Astrocyte (in vitro differentiated cells and primary cell): ENCODE measurements at regions not wholly inside any gene's neighbourhood (a gene's known extent, or its start where the extent isn't known, plus 50 kb on each side); places are given as distances from the start of the nearest gene placed in this dataset.
"Not testable (repeated sequence)": the region's sequence is repeated elsewhere in the genome, so short reads cannot be mapped to it uniquely, and the experiment has no call there.

Experiments
- DNase-seq: peaks from one replicate; pipeline ENCODE4 v3.0.0-alpha.2; 2010; ENCODE audit warnings: low read depth
- FAIRE-seq: peaks from 2 replicates; lab custom pipeline; 2011; peaks lifted over from hg19 to GRCh38; lab: Jason Lieb, UNC
- H2AFZ ChIP-seq: 2 replicates; pipeline ENCODE4 v1.6.0; 2012; ENCODE audit warnings: low read depth, low read length, inconsistent platforms
- H3K27ac ChIP-seq: 2 replicates; pipeline ENCODE4 v1.5.1; 2011; ENCODE audit warnings: low read depth, low read length, inconsistent platforms
- H3K27me3 ChIP-seq: 2 replicates; pipeline ENCODE4 v1.6.0; 2011; ENCODE audit warnings: low read length, inconsistent platforms; ENCODE audit not compliant: insufficient read depth
- H3K36me3 ChIP-seq: 2 replicates; pipeline ENCODE4 v1.5.1; 2011; ENCODE audit warnings: low read length, inconsistent platforms; ENCODE audit not compliant: insufficient read depth
- H3K4me1 ChIP-seq: 2 replicates; pipeline ENCODE4 v1.5.1; 2011; ENCODE audit warnings: low read length, inconsistent platforms; ENCODE audit not compliant: insufficient read depth
- H3K4me2 ChIP-seq: 2 replicates; pipeline ENCODE4 v1.6.0; 2012; ENCODE audit warnings: low read length, inconsistent platforms
- H3K4me3 ChIP-seq: 2 replicates; pipeline ENCODE4 v1.5.1; 2011; ENCODE audit warnings: low read depth, mild to moderate bottlenecking, low read length, inconsistent platforms; ENCODE audit not compliant: insufficient read depth
- H3K79me2 ChIP-seq: 2 replicates; pipeline ENCODE4 v1.6.0; 2012; ENCODE audit warnings: mild to moderate bottlenecking, low read length, inconsistent platforms; ENCODE audit not compliant: insufficient read depth
- H3K9ac ChIP-seq: 2 replicates; pipeline ENCODE4 v1.6.0; 2012; ENCODE audit warnings: mild to moderate bottlenecking, low read length, inconsistent platforms
- H3K9me3 ChIP-seq: 2 replicates; pipeline ENCODE4 v1.5.1; 2012; ENCODE audit warnings: low read depth, mild to moderate bottlenecking, low read length, inconsistent platforms; ENCODE audit not compliant: insufficient read depth
- H4K20me1 ChIP-seq: 2 replicates; pipeline ENCODE4 v1.6.0; 2012; ENCODE audit warnings: low read length, inconsistent platforms; ENCODE audit not compliant: insufficient read depth
- H3K27ac Mint-ChIP-seq: one replicate; pipeline ENCODE4 v1.8.0; 2021; ENCODE audit warnings: mild to moderate bottlenecking, mixed read lengths; ENCODE audit not compliant: unreplicated experiment
- H3K27me3 Mint-ChIP-seq: one replicate; pipeline ENCODE4 v1.8.0; 2021; ENCODE audit warnings: low read depth, mixed read lengths; ENCODE audit not compliant: unreplicated experiment
- H3K36me3 Mint-ChIP-seq: one replicate; pipeline ENCODE4 v1.8.0; 2021; ENCODE audit warnings: low read depth, mixed read lengths; ENCODE audit not compliant: unreplicated experiment
- H3K4me1 Mint-ChIP-seq: one replicate; pipeline ENCODE4 v1.8.0; 2021; ENCODE audit warnings: low read depth, mixed read lengths; ENCODE audit not compliant: unreplicated experiment
- H3K4me3 Mint-ChIP-seq: one replicate; pipeline ENCODE4 v1.8.0; 2021; ENCODE audit warnings: mild to moderate bottlenecking, moderate library complexity, mixed read lengths; ENCODE audit not compliant: unreplicated experiment
- H3K9me3 Mint-ChIP-seq: one replicate; pipeline ENCODE4 v1.8.0; 2021; ENCODE audit warnings: mild to moderate bottlenecking, mixed read lengths; ENCODE audit not compliant: unreplicated experiment

GRCh38 chr5:62238584-62238983, 67.4 kb upstream of the KIF2A start:
- not testable (repeated sequence) for H3K27ac Mint-ChIP-seq, H3K4me1 Mint-ChIP-seq, H3K4me3 ChIP-seq, H3K36me3 ChIP-seq, H2AFZ ChIP-seq, H3K79me2 ChIP-seq, H3K4me1 ChIP-seq, H3K9me3 ChIP-seq, FAIRE-seq, H3K4me2 ChIP-seq, H3K27me3 ChIP-seq, H3K27ac ChIP-seq, H3K36me3 Mint-ChIP-seq, H3K27me3 Mint-ChIP-seq, H3K4me3 Mint-ChIP-seq, H3K9ac ChIP-seq, DNase-seq, H4K20me1 ChIP-seq, H3K9me3 Mint-ChIP-seq

GRCh38 chr5:62240494-62240893, 65.5 kb upstream of the KIF2A start:
- H3K79me2 ChIP-seq, FAIRE-seq, H3K4me3 Mint-ChIP-seq, H3K4me2 ChIP-seq, H3K27ac Mint-ChIP-seq, H3K9me3 Mint-ChIP-seq, H3K4me1 ChIP-seq, H2AFZ ChIP-seq, H3K4me1 Mint-ChIP-seq, H3K36me3 ChIP-seq, H3K36me3 Mint-ChIP-seq, H4K20me1 ChIP-seq, H3K27me3 Mint-ChIP-seq, H3K9ac ChIP-seq, H3K9me3 ChIP-seq, H3K27me3 ChIP-seq, DNase-seq, H3K4me3 ChIP-seq, H3K27ac ChIP-seq: not testable (repeated sequence)

- not testable (repeated sequence) for H3K9me3 Mint-ChIP-seq, H2AFZ ChIP-seq, H3K27me3 ChIP-seq, FAIRE-seq, H3K36me3 Mint-ChIP-seq, H3K9ac ChIP-seq, H3K27ac Mint-ChIP-seq, H3K4me3 Mint-ChIP-seq, H3K4me1 ChIP-seq, H3K4me1 Mint-ChIP-seq, H3K4me2 ChIP-seq, H4K20me1 ChIP-seq, H3K4me3 ChIP-seq, DNase-seq, H3K36me3 ChIP-seq, H3K9me3 ChIP-seq, H3K27ac ChIP-seq, H3K27me3 Mint-ChIP-seq, H3K79me2 ChIP-seq
Measured at GRCh38 chr5:62242000-62242399, 64.0 kb upstream of the KIF2A start.

GRCh38 chr5:62243046-62243445, 63.0 kb upstream of the KIF2A start:
- not testable (repeated sequence) for FAIRE-seq, H3K9ac ChIP-seq, H3K9me3 Mint-ChIP-seq, H3K36me3 Mint-ChIP-seq, H3K27ac Mint-ChIP-seq, H3K27me3 ChIP-seq, H3K79me2 ChIP-seq, H3K27ac ChIP-seq, H3K36me3 ChIP-seq, H3K4me3 Mint-ChIP-seq, DNase-seq, H3K4me1 ChIP-seq, H2AFZ ChIP-seq, H3K27me3 Mint-ChIP-seq, H4K20me1 ChIP-seq, H3K4me1 Mint-ChIP-seq, H3K4me2 ChIP-seq, H3K9me3 ChIP-seq, H3K4me3 ChIP-seq

GRCh38 chr5:62248192-62248591, 57.8 kb upstream of the KIF2A start:
- H3K27me3 ChIP-seq, H3K9me3 Mint-ChIP-seq, FAIRE-seq, H3K79me2 ChIP-seq, H3K4me1 Mint-ChIP-seq, H3K36me3 ChIP-seq, H3K9me3 ChIP-seq, H3K27me3 Mint-ChIP-seq, H2AFZ ChIP-seq, H3K27ac Mint-ChIP-seq, H3K9ac ChIP-seq, H3K27ac ChIP-seq, H3K4me2 ChIP-seq, H3K4me3 ChIP-seq, H3K36me3 Mint-ChIP-seq, DNase-seq, H3K4me1 ChIP-seq, H4K20me1 ChIP-seq, H3K4me3 Mint-ChIP-seq: not testable (repeated sequence)

GRCh38 chr5:62250085-62250484, 55.9 kb upstream of the KIF2A start:
- not testable (repeated sequence) for H3K79me2 ChIP-seq, H3K27ac Mint-ChIP-seq, H2AFZ ChIP-seq, H3K9me3 ChIP-seq, H3K27me3 Mint-ChIP-seq, H3K4me3 Mint-ChIP-seq, H3K36me3 Mint-ChIP-seq, H3K4me1 Mint-ChIP-seq, H3K4me1 ChIP-seq, H3K27ac ChIP-seq, FAIRE-seq, DNase-seq, H4K20me1 ChIP-seq, H3K36me3 ChIP-seq, H3K4me3 ChIP-seq, H3K9ac ChIP-seq, H3K9me3 Mint-ChIP-seq, H3K27me3 ChIP-seq, H3K4me2 ChIP-seq
